ENCODE measurements at regions not wholly inside any gene's neighbourhood (a gene's known extent, or its start where the extent isn't known, plus 50 kb on each side); places are given as distances from the start of the nearest gene placed in this dataset.

DNA sequence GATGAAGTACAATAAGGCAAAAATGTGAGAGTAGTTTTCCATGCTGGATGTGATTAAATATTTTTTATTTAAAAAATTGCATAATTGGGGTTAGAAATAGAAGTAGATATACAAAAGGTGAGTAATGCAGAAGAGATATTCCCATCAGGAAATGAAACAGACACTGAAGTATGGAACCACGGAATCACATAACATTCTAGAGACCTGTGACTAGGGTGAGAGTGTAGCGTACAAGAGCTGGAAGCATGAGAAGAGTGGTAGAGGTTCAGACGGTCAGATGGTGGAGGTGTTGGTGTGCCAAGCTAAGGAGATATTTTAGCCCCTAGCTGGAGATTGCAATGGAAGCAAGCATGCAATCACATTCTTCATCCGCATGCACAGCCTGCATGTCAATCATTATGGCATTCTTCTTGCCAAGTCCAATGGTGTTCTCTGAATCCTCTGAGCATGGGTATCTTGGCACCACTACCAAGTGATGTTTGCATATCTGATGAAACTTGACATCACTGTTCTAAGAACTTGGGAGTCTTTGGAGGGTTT, 587.8 kb downstream of the PSAT1 start:
- H3F3A ChIP-seq (ENCODE audit: insufficient read depth): no peaks in the 10 kb centered on the region
- H3K79me2 ChIP-seq (ENCODE audit: insufficient read depth): no peaks in the 10 kb centered on the region
- H3K9me2 ChIP-seq (ENCODE audit: insufficient read depth): no peaks in the 10 kb centered on the region
- H3K36me3 ChIP-seq (ENCODE audit: low read depth): no peaks in the 10 kb centered on the region
- H3K4me1 ChIP-seq (ENCODE audit: insufficient read depth): no peaks in the 10 kb centered on the region
- H2AFZ ChIP-seq: no peak overlapping the region
- in situ Hi-C loops (cut with MboI): no loop called here
- 82 to 87% methylated on average over 4 of the region's 4 CpGs for WGBS, 2 experiments (ENCODE audit: low coverage in 1 of 2, low lambda C conversion rate in 2 of 2, missing lambda C conversion rate in 2 of 2)
- no peaks in the 10 kb centered on the region for H3K9me3 ChIP-seq (ENCODE audit: low read depth)
- no peaks in the 10 kb centered on the region for H3K27me3 ChIP-seq (replicated peaks; ENCODE audit: insufficient read depth)
- no peak overlapping the region for H3K4me3 ChIP-seq
- no peak overlapping the region for H3K27ac ChIP-seq
- DNase-seq: no peak
- TF ChIP-seq EZH2 (IDR thresholded peaks at IDR 0.05; ENCODE audit: insufficient read depth, poor library complexity, severe bottlenecking): no peak
- no peaks in the 10 kb centered on the region for H4K20me1 ChIP-seq (ENCODE audit: insufficient read depth)
- H3K9ac ChIP-seq: no peak overlapping the region
- no peak overlapping the region for H3K4me2 ChIP-seq (ENCODE audit: unreplicated experiment)

DNA sequence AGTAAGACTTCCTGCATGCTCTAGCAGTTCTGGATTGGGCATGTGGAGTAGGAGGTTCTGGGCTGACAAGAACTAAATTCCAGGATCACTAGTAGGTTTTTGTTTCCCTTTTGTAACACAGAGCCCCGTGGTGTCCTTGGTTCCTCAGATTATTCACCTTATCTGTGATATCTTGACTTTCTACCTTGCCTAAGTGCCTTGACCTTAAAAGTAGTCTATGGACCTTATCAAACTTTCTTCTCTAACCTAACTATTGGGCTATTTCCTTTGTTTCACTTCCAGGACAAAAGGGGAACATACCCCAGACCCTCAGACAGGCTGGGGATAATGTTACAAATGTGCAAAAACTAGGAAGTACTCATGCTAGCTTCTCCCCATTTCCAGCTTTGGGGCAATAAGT, 595.3 kb downstream of the PSAT1 start:
- Histone ChIP-seq H3K9me2 (ENCODE audit: insufficient read depth) (no peaks in the 10 kb centered on the region), H3K9ac (no peak overlapping the region), H3K4me2 (ENCODE audit: unreplicated experiment) (no peak overlapping the region), H3K27ac (no peak overlapping the region), H3K27me3 (replicated peaks; ENCODE audit: insufficient read depth) (no peaks in the 10 kb centered on the region), H2AFZ (no peak overlapping the region), H3K36me3 (ENCODE audit: low read depth) (no peaks in the 10 kb centered on the region), H3K9me3 (ENCODE audit: low read depth) (no peaks in the 10 kb centered on the region), H4K20me1 (ENCODE audit: insufficient read depth) (no peaks in the 10 kb centered on the region), H3K4me3 (no peak overlapping the region), H3F3A (ENCODE audit: insufficient read depth) (0 out of 2 replicates have a peak, but pooled peaks cover 7% of the 10 kb centered on the region), H3K4me1 (ENCODE audit: insufficient read depth) (peaks cover 15% of the 10 kb centered on the region), H3K79me2 (ENCODE audit: insufficient read depth) (no peaks in the 10 kb centered on the region)
- TF ChIP-seq EZH2phosphoT487 (IDR thresholded peaks at IDR 0.05; ENCODE audit: insufficient read depth, low read depth) (no peak), EZH2 (IDR thresholded peaks at IDR 0.05; ENCODE audit: insufficient read depth, poor library complexity, severe bottlenecking) (no peak)
- DNase-seq: no peak
- 18 to 48% methylated on average over 1 of the region's 1 CpG for WGBS, 2 experiments (ENCODE audit: low coverage in 1 of 2, low lambda C conversion rate in 2 of 2, missing lambda C conversion rate in 2 of 2)
- in situ Hi-C loops (cut with MboI): no loop called here

DNA sequence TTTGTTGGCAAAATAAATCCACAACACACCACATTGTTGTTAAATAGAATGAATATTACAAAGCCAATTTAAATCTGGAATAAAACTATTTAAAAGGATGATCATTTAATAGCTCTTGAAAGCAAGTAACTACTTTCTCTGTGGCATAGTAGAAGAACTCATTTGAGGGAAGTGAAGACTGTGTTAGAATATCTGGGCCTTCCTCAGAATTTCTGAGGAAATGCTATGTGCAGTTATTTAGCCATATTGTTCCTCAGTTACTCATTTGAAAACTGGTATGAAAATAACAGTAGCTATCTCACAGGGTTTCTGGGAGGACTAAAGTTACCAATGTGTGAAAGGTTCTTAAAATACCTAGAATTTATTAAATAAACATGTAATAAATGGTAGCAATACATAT, 595.8 kb downstream of the PSAT1 start:
- no peak for DNase-seq
- Histone ChIP-seq H2AFZ (no peak overlapping the region), H3K9me2 (ENCODE audit: insufficient read depth) (no peaks in the 10 kb centered on the region), H3K9me3 (ENCODE audit: low read depth) (no peaks in the 10 kb centered on the region), H3K79me2 (ENCODE audit: insufficient read depth) (no peaks in the 10 kb centered on the region), H4K20me1 (ENCODE audit: insufficient read depth) (no peaks in the 10 kb centered on the region), H3K36me3 (ENCODE audit: low read depth) (no peaks in the 10 kb centered on the region), H3F3A (ENCODE audit: insufficient read depth) (0 out of 2 replicates have a peak, but pooled peaks cover 7% of the 10 kb centered on the region), H3K27ac (no peak overlapping the region), H3K4me3 (no peak overlapping the region), H3K4me2 (ENCODE audit: unreplicated experiment) (no peak overlapping the region), H3K27me3 (replicated peaks; ENCODE audit: insufficient read depth) (no peaks in the 10 kb centered on the region), H3K4me1 (ENCODE audit: insufficient read depth) (peaks cover 15% of the 10 kb centered on the region), H3K9ac (no peak overlapping the region)
- in situ Hi-C loops (cut with MboI): no loop called here
- no peak for TF ChIP-seq EZH2phosphoT487 (IDR thresholded peaks at IDR 0.05; ENCODE audit: insufficient read depth, low read depth)
- TF ChIP-seq EZH2 (IDR thresholded peaks at IDR 0.05; ENCODE audit: insufficient read depth, poor library complexity, severe bottlenecking): no peak

DNA sequence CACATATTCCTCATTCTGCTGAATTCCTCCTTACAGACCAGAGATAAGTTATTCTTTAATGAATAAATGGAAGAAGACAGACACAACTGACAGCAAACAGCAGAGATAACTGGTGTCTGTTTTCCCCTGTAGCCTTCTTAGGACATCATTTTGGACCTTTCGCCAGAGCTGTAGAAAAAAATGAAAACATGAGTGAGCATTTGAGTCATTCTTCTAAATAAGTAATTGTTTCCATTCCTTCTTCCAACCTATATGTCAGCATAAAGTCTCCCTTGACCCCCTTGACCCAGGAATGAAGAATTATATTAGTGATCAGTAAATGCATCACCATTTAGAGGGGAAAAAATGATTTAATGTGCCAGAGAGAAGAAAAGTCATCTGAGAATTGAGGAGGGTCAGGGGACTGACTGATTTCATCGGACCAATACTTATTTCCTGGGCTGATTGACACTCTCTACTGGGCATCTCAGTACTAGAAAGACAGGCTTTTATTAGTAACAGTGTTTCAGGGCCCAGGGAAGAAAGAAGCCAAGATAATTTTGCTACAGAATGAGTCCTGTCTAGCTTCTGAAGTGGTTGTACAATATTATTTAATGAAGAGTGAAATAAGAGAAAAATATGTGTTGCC, 597.0 kb downstream of the PSAT1 start:
- Histone ChIP-seq H3K36me3 (ENCODE audit: low read depth) (no peaks in the 10 kb centered on the region), H2AFZ (peak overlapping the region; percentile 26; the same call in 1 of the 2 replicates), H3F3A (ENCODE audit: insufficient read depth) (0 out of 2 replicates have a peak, but pooled peaks cover 7% of the 10 kb centered on the region), H3K27me3 (replicated peaks; ENCODE audit: insufficient read depth) (no peaks in the 10 kb centered on the region), H3K79me2 (ENCODE audit: insufficient read depth) (no peaks in the 10 kb centered on the region), H3K9me3 (ENCODE audit: low read depth) (no peaks in the 10 kb centered on the region), H3K9ac (no peak overlapping the region), H3K9me2 (ENCODE audit: insufficient read depth) (no peaks in the 10 kb centered on the region), H3K27ac (no peak overlapping the region), H3K4me1 (ENCODE audit: insufficient read depth) (peaks cover 24% of the 10 kb centered on the region), H3K4me3 (no peak overlapping the region), H3K4me2 (ENCODE audit: unreplicated experiment) (peak overlapping the region; percentile 29), H4K20me1 (ENCODE audit: insufficient read depth) (no peaks in the 10 kb centered on the region)
- 31 to 45% methylated on average over 2 of the region's 2 CpGs for WGBS, 2 experiments (ENCODE audit: low coverage in 1 of 2, low lambda C conversion rate in 2 of 2, missing lambda C conversion rate in 2 of 2)
- no peak for TF ChIP-seq EZH2 (IDR thresholded peaks at IDR 0.05; ENCODE audit: insufficient read depth, poor library complexity, severe bottlenecking)
- no peak for TF ChIP-seq EZH2phosphoT487 (IDR thresholded peaks at IDR 0.05; ENCODE audit: insufficient read depth, low read depth)
- in situ Hi-C loops (cut with MboI): no loop called here
- peak; percentile 67 for DNase-seq

Measured in GM23248 (cell line).